GM18951 (cell line): ENCODE measurements at regions not wholly inside any gene's neighbourhood (a gene's known extent, or its start where the extent isn't known, plus 50 kb on each side); places are given as distances from the start of the nearest gene placed in this dataset.

Source experiments
- POLR2A ChIP-seq: IDR thresholded peaks from 4 replicates; pipeline ENCODE4 v1.6.1; 2011; ENCODE audit warnings: mild to moderate bottlenecking; ENCODE audit not compliant: insufficient read length, insufficient read depth; ENCODE audit errors: extremely low read depth
- in situ Hi-C: fragments of 300-500 bp; cut with MboI; formaldehyde crosslinking; loops from one replicate; pipeline ENCODE4 v1.12.0; 2022; ENCODE audit warnings: low sequenced_read_pairs, mixed read lengths, inconsistent platforms; ENCODE audit not compliant: unreplicated experiment

DNA sequence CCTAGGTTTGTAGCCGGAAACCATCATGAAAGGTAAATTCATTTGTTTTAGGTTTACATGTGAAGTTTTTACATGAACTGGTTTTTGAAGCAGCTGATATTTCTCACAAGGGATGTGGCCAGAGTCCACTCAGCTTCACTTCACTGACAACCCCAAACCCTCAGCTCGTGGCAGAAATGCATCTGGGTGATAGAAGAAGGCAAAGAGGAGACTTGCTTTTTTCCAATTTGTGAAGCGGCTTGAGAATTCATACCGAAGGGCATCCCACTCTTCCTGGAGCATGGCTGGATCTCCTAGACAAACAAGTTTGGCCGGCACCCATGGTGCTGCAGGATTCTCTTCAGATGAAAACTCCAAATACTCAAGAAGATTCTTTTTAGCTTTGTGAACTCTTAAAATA lies 392.8 kb upstream of the CNR1 start:
- in situ Hi-C loops: no loop called here
- TF ChIP-seq POLR2A: no peak

DNA sequence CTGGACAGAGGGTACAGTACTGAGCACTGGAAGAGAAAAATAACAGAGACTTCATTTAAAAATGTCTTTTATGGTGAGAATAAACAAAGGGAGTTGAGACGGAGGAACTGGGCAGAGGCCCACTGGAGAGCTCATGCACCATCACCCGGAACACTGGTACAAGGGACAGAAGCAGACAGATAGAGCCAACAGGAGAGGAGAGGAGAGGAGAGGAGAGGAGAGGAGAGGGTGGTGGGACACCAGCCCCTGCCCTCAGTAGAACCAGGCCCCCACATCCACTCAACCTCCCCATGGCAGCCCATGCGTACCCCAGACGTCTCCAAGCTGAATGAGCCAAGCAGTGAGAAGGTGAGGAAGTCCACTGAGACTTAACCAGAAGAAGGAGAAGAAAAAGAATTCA lies 390.5 kb upstream of the CNR1 start:
- in situ Hi-C loops: no loop called here
- TF ChIP-seq POLR2A: no peak

DNA sequence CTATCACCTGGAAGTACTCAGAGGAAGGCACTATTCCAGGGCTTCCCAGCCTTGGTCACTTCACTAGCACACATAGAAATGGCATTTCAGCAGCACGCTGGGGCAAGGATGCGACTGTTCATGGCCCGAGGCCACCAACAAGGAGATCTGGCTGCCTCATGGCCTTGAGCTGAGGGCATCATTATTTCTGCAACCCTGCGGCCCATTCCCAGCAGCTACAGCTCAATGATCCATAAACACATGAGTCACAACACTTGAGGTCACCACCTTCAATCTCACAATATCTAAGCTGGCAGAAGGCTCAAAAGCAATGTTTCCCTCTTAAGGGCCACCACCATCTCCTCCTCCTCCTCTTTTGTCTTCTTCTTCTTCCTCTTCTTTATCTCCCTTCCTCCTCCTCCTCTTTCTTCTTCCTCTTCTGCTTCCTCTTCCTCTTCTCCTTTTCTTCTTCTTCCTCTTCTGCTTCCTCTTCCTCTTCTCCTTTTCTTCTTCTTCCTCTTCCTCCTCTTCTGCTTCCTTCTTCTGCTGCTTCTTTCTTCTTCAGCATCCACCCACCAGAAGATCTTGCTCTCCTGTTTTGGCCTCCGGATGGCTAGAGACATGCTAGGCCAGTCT lies 382.9 kb upstream of the CNR1 start:
- in situ Hi-C loops: no loop called here
- no peak for TF ChIP-seq POLR2A

DNA sequence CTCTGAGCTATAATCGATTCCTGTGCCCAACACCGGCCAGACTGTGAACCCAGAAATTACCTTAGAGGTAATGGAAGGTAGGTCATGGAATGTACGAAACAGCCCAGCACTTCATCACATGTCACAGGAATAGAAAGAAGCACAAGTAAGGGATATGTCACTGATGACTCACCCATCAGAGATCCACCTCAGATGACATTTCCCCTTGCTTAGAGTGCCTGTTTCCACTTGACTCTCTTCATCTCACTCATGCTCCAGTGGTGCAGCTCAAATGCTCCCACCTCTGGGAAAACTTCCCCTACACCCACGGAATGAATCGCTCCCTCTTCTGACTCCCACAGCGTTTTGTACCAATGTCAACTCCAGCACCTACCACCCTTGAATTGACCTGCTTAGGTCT lies 381.6 kb upstream of the CNR1 start:
- in situ Hi-C loops: no loop called here
- TF ChIP-seq POLR2A: no peak

DNA sequence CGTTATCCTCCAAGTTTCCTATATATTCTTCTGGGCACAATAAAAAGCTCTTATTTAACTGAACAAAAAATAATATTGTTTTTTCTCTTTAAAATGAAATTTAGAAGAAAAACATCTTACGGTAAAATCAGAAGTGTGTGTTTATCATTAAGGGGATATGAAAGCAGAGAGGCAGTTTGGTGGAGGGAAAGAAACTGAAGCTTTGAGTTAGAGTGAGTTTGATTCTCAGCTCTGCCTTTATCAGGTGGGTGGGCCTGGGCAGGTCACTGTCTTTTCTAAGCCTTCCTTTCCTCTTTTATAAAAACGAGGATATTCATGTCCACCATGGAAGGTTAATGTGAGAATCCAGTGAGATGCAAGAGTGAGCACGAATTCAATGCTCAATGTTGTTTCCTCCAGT lies 379.8 kb upstream of the CNR1 start:
- in situ Hi-C loops: no loop called here
- TF ChIP-seq POLR2A: no peak

DNA sequence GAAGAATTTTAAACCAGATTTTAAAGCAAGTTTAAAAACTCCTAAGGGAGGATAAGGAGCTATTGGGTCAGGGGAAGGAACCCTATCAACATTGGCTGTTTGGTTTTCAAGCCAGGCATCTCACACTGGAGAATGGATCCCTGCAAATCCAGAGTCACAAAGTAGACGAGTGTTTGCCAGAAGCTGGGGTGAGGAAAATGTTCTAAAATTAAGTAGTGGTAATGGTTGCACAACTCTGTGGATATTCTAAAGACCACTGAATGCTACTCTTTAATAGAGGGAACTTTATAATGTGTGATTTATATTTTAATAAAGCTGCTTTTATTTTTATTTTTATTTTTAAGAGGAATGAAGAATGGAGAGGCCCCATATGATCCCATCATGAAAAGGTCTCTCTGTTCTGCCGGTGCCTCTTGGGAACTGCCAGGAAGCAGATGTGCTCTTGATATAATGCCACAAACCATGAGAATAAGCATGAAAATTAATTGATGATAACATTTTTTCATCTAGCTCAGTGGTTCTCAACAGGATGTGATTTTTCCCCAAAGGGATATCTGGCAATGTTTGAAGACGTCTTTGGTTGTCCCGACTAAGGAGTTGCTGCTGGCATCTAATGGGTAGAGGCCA lies 379.0 kb upstream of the CNR1 start:
- TF ChIP-seq POLR2A: no peak
- in situ Hi-C loops: no loop called here

DNA sequence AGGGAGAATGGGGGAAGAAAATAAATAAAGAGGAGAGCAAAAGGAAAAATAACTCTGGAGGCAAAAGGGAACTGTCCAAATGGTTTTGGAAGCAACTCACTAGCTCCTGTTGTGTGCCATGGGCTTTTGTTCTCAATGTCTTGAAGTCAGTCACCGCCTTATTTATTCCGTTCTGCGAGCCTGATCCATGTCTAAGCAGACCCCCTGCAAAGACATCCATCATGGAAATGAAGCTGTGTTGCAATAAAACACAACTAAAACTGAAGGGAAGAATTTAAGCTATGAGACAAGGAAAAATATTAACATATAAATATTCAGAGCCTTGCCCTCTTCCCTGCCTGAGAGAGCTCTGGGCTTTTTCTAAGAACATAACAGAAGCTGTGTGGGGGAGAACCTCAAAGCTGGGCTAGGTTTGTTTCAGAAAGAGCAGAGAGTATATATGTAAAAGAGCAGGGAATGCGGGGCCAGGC lies 373.2 kb upstream of the CNR1 start:
- in situ Hi-C loops: no loop called here
- TF ChIP-seq POLR2A: no peak

DNA sequence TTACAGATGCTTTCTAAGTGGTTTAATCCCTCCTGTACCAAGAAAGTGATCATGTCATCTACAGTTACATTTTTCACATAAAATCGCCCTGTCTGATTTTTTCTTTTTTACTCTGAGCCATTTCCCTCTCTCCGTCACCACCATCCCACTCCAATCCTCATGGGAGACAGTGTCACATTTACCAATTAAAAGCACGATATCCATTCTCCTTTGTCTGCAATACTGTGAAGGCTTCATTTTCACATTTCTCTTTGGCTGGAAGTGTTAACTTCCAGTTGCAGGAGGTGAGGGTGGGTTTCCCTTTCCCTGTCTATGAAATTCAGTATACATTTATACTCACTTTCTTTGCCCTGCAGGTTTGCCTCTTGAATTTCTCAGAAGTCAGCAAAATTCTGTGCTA lies 372.7 kb upstream of the CNR1 start:
- in situ Hi-C loops: no loop called here
- no peak for TF ChIP-seq POLR2A

DNA sequence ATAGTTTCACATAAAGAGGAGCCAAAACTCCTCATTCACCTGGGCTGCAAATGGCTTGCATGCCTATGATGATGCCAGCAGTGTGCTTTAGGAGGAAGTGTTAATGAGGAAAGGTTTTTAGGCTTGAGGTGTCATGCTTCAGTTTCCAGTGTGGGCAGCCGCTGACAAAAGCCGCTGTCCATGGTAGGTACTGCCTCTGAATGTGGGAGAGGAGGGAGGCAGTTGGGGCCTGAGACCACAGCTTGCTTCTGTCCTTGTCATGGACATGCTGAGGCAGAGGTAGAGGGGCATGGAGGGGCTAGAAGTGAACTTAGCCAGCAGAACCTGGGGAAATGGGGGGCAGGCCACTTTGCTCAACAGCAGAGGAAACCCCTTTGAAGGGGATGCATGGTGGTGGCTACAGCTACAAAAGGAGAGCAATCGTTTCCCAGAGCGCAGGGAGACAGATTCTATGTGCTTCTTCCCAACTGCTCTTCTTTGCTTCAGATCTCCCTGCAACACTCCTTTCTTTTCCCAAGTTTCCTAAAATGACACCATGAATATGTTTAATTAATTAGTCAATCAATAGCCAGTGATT lies 372.1 kb upstream of the CNR1 start:
- TF ChIP-seq POLR2A: no peak
- in situ Hi-C loops: no loop called here

DNA sequence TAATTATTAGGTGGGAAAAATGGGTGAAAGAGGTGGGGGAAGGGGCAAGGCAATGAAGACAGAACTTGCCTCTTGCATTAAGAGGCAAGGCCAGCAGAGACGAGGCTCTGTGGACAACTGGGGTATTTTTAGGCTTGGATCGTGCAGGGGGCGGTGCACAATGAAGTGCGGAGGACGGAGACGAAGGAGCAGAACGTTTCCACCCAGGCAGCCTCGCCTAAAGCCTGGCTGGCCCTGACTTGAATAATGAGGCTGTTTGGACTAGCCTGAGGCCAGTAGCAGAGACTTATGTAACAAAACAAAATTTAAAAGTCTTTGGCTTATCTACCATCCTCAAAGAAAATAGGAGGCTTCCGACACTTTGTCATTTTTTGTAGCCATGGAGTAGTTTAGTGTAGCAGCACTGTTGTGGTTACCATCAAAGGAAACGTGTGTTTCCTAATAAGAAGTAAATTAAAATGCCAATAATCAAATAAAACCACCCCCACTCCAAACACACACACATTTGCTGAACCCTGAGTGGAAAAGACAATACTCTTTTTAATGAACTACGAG lies 370.0 kb upstream of the CNR1 start:
- in situ Hi-C loops: no loop called here
- TF ChIP-seq POLR2A: no peak

DNA sequence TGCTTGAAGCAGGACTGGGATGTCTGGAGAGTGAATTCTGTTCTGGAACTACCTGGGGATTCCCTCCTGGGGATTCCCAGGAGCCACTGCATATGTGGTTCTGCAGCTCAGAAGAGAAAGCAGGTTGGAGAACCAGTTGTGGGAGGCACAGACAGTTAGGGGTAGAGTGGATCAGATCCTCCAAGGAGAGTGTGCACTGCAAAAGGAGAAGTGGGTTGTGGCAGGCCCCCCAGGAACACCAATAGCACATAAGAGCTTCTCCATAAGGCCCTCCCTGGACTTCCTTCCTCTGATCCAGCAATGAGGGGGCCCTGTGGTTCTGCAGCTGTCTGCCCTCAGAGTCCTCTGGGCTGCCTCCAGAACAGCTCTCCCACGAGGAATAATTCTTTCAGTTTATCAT lies 369.2 kb upstream of the CNR1 start:
- in situ Hi-C loops: no loop called here
- no peak for TF ChIP-seq POLR2A

DNA sequence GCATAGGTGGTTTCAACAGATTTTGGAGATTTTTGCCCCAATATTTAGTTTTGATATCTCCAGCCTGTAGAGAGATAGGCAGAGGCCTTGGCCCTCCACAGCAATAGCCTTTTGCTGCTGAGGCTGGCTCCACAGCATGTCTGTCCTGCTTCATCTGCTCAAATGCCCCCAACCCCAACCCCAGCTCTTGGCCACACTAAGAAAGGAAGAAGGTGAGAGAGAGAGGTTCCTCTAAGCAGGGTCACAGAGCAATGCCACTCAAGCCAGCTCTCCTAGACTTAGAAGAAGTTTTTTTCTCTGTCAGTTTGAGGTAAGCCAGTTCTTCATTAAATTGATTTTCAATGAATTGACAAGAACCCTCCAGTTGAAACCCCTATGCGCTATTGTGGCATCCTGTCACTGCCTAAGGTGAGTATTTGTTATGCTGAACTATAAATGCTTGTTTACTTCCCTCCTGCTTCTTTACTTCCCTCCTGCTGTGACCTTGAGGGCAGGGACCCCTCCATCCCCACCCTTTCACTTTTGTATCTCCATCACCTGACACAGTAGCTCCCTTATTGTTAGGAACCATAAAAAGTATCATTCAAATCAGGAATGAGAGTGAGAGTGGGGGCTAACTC lies 366.2 kb upstream of the CNR1 start:
- TF ChIP-seq POLR2A: no peak
- in situ Hi-C loops: no loop called here

DNA sequence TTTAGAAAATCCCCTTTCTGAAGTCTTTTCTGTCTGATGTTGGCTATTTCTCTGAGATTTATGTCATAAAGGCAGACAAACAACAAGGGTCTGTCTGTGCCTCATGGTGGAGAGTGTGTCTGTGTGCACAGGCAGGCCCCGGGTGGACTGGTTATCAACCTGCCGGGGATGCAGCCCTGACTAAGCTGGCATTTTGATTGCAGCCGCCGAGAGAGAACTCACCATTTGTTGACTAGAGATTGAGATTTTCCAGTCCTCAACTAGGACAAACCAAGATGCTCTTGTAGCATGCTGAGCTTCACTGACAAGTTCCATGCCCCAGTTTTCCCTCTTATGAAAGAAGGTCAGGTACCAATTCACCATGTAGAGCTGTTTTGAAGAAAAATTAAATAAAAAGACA lies 363.6 kb upstream of the CNR1 start:
- in situ Hi-C loops: no loop called here
- TF ChIP-seq POLR2A: no peak
